ENCODE measurements at regions not wholly inside any gene's neighbourhood (a gene's known extent, or its start where the extent isn't known, plus 50 kb on each side); places are given as distances from the start of the nearest gene placed in this dataset.

- no peaks in the 10 kb centered on the region for H3K27me3 ChIP-seq (ENCODE audit: low read depth)
- H3K4me3 ChIP-seq = no peak overlapping the region
- intact Hi-C loops (cut with micrococcal nuclease) = no loop called here
- no peaks in the 10 kb centered on the region for H3K36me3 ChIP-seq
- no peak overlapping the region for H3K27ac ChIP-seq (replicated peaks)
- TF ChIP-seq CTCF (IDR thresholded peaks at IDR 0.05; ENCODE audit: borderline replicate concordance) = no peak
- no peak for DNase-seq
- H3K4me1 ChIP-seq = peaks cover 20% of the 10 kb centered on the region
- no peaks in the 10 kb centered on the region for H3K9me3 ChIP-seq (replicated peaks)
These were observed 325.4 kb downstream of the RAPGEF2 start for GRCh38 chr4:159428293-159428692.

- TF ChIP-seq CTCF (IDR thresholded peaks at IDR 0.05; ENCODE audit: borderline replicate concordance) = no peak
- no peaks in the 10 kb centered on the region for H3K9me3 ChIP-seq (replicated peaks)
- DNase-seq = no peak
- H3K27me3 ChIP-seq (ENCODE audit: low read depth) = no peaks in the 10 kb centered on the region
- no peaks in the 10 kb centered on the region for H3K36me3 ChIP-seq
- H3K27ac ChIP-seq (replicated peaks) = peak overlapping the region; percentile 71
- intact Hi-C loops (cut with micrococcal nuclease) = no loop called here
- peaks cover 20% of the 10 kb centered on the region for H3K4me1 ChIP-seq
- H3K4me3 ChIP-seq = peak overlapping the region; percentile 45
These were observed 326.3 kb downstream of the RAPGEF2 start for GRCh38 chr4:159428975-159429692.

GRCh38 chr4:159429693-159430035 lies 326.8 kb downstream of the RAPGEF2 start:
- intact Hi-C loops (cut with micrococcal nuclease) = no loop called here
- no peak overlapping the region for H3K4me3 ChIP-seq
- no peak for DNase-seq
- H3K9me3 ChIP-seq (replicated peaks) = no peaks in the 10 kb centered on the region
- TF ChIP-seq CTCF (IDR thresholded peaks at IDR 0.05; ENCODE audit: borderline replicate concordance) = no peak
- no peaks in the 10 kb centered on the region for H3K36me3 ChIP-seq
- H3K27ac ChIP-seq (replicated peaks) = peak overlapping the region; percentile 71
- peaks cover 20% of the 10 kb centered on the region for H3K4me1 ChIP-seq
- H3K27me3 ChIP-seq (ENCODE audit: low read depth) = no peaks in the 10 kb centered on the region

GRCh38 chr4:159430896-159431295 lies 328.0 kb downstream of the RAPGEF2 start:
- Histone ChIP-seq H3K9me3 (replicated peaks) (no peaks in the 10 kb centered on the region), H3K4me1 (peaks cover 20% of the 10 kb centered on the region), H3K27me3 (ENCODE audit: low read depth) (no peaks in the 10 kb centered on the region), H3K36me3 (no peaks in the 10 kb centered on the region), H3K27ac (replicated peaks) (no peak overlapping the region), H3K4me3 (no peak overlapping the region)
- no peak for TF ChIP-seq CTCF (IDR thresholded peaks at IDR 0.05; ENCODE audit: borderline replicate concordance)
- DNase-seq = no peak
- intact Hi-C loops (cut with micrococcal nuclease) = no loop called here

- Histone ChIP-seq H3K27ac (replicated peaks) (no peak overlapping the region), H3K36me3 (no peaks in the 10 kb centered on the region), H3K27me3 (ENCODE audit: low read depth) (no peaks in the 10 kb centered on the region), H3K4me1 (peaks cover 20% of the 10 kb centered on the region), H3K9me3 (replicated peaks) (no peaks in the 10 kb centered on the region), H3K4me3 (no peak overlapping the region)
- DNase-seq = no peak
- no peak for TF ChIP-seq CTCF (IDR thresholded peaks at IDR 0.05; ENCODE audit: borderline replicate concordance)
- intact Hi-C loops (cut with micrococcal nuclease) = no loop called here
These were observed 329.6 kb downstream of the RAPGEF2 start for GRCh38 chr4:159432436-159432835.
